ENCODE measurements at regions not wholly inside any gene's neighbourhood (a gene's known extent, or its start where the extent isn't known, plus 50 kb on each side); places are given as distances from the start of the nearest gene placed in this dataset.

DNA sequence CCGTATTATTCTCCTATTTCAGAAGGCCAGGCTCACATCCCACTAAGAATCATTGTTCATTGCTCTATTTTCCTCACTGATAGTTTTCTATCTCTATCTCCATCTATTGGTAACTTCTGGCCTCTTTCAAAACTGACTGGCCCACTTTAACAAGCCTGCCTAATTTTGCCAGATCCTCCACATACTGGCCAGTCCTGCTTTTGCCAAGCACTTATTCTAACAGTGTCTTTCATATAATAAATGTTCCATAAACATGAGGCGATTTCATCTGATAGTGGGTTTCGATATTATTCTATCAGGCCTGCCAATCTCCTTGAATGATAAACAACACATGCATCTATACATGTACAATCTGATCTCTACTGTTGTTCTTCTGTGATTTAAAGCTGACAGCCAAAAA is 125.9 kb upstream of the KCNH7 start:
- TF ChIP-seq POLR2A (IDR thresholded peaks at IDR 0.05) = no peak
- TF ChIP-seq, protein P1, sequence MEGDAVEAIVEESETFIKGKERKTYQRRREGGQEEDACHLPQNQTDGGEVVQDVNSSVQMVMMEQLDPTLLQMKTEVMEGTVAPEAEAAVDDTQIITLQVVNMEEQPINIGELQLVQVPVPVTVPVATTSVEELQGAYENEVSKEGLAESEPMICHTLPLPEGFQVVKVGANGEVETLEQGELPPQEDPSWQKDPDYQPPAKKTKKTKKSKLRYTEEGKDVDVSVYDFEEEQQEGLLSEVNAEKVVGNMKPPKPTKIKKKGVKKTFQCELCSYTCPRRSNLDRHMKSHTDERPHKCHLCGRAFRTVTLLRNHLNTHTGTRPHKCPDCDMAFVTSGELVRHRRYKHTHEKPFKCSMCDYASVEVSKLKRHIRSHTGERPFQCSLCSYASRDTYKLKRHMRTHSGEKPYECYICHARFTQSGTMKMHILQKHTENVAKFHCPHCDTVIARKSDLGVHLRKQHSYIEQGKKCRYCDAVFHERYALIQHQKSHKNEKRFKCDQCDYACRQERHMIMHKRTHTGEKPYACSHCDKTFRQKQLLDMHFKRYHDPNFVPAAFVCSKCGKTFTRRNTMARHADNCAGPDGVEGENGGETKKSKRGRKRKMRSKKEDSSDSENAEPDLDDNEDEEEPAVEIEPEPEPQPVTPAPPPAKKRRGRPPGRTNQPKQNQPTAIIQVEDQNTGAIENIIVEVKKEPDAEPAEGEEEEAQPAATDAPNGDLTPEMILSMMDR (IDR thresholded peaks at IDR 0.05) = no peak

Measured in body of pancreas (tissue), 4 donors.